DMS114 treated with DMSO at 0.1 percent for 48 hours (cell line): ENCODE measurements at regions not wholly inside any gene's neighbourhood (a gene's known extent, or its start where the extent isn't known, plus 50 kb on each side); places are given as distances from the start of the nearest gene placed in this dataset.
A peak's percentile ranks its signal among the peaks of the same experiment; 100 is the strongest.
"Not testable (repeated sequence)": the region's sequence is repeated elsewhere in the genome, so short reads cannot be mapped to it uniquely, and the experiment has no call there.

Experiments used
- DNase-seq: peaks from one replicate; lab custom pipeline; 2025; ENCODE audit not compliant: unreplicated experiment; lab: John Stamatoyannopoulos, UW

GRCh38 chr5:17120209-17120608 is 97.2 kb upstream of the BASP1 start:
- no peak for DNase-seq

GRCh38 chr5:17121776-17122175 is 95.7 kb upstream of the BASP1 start:
- no peak for DNase-seq

- no peak for DNase-seq
Observed at GRCh38 chr5:17123010-17123409, 94.4 kb upstream of the BASP1 start.

GRCh38 chr5:17123773-17124172 is 93.7 kb upstream of the BASP1 start:
- DNase-seq, result not testable (repeated sequence)

- no peak for DNase-seq
Observed at GRCh38 chr5:17127743-17128231, 89.6 kb upstream of the BASP1 start.

GRCh38 chr5:17129093-17129849 is 88.2 kb upstream of the BASP1 start:
- DNase-seq, result no peak

GRCh38 chr5:17130302-17130701 is 87.1 kb upstream of the BASP1 start:
- DNase-seq, result not testable (repeated sequence)

GRCh38 chr5:17132444-17133083 is 84.9 kb upstream of the BASP1 start:
- peak; percentile 16 for DNase-seq

- DNase-seq, result no peak
Observed at GRCh38 chr5:17135050-17135449, 82.4 kb upstream of the BASP1 start.

GRCh38 chr5:17143335-17143734 is 74.1 kb upstream of the BASP1 start:
- DNase-seq, result no peak

GRCh38 chr5:17146280-17146841 is 71.1 kb upstream of the BASP1 start:
- no peak for DNase-seq

- DNase-seq, result no peak
Observed at GRCh38 chr5:17147170-17147569, 70.3 kb upstream of the BASP1 start.

- no peak for DNase-seq
Observed at GRCh38 chr5:17147617-17148016, 69.8 kb upstream of the BASP1 start.

- DNase-seq, result no peak
Observed at GRCh38 chr5:17148481-17148880, 69.0 kb upstream of the BASP1 start.

- DNase-seq, result no peak
Observed at GRCh38 chr5:17149786-17150185, 67.6 kb upstream of the BASP1 start.

GRCh38 chr5:17150531-17150930 is 66.9 kb upstream of the BASP1 start:
- DNase-seq, result no peak

- no peak for DNase-seq
Observed at GRCh38 chr5:17151686-17152085, 65.7 kb upstream of the BASP1 start.

GRCh38 chr5:17154211-17154996 is 63.0 kb upstream of the BASP1 start:
- no peak for DNase-seq

GRCh38 chr5:17156463-17156862 is 61.0 kb upstream of the BASP1 start:
- no peak for DNase-seq

GRCh38 chr5:17157294-17157693 is 60.1 kb upstream of the BASP1 start:
- DNase-seq, result no peak

GRCh38 chr5:17157916-17158529 is 59.4 kb upstream of the BASP1 start:
- no peak for DNase-seq
